Endothelial cell of umbilical vein (primary cell): ENCODE measurements at regions not wholly inside any gene's neighbourhood (a gene's known extent, or its start where the extent isn't known, plus 50 kb on each side); places are given as distances from the start of the nearest gene placed in this dataset.

Experiments used
- BruUV-seq: library from RNA; stranded (reverse); fragments of 400-500 nt; replicated peaks from 2 replicates; lab custom pipeline; 2021; lab: Mats Ljungman, UMichigan
- CTCF ChIA-PET: fragments of 300-600, 350-600 bp; sonication (Branson Sonifier 250); formaldehyde crosslinking; loops from one replicate; lab custom pipeline; 2021; ENCODE audit warnings: antibody characterized with exemption, inconsistent platforms; lab: Charles Lee
- POLR2A ChIA-PET: fragments of 300-600, 350-600 bp; sonication (Branson Sonifier 250); formaldehyde crosslinking; loops from one replicate; lab custom pipeline; 2021; ENCODE audit warnings: antibody characterized with exemption, inconsistent platforms; lab: Charles Lee
- DNase-seq: peaks from one replicate; pipeline ENCODE4 v3.0.0-alpha.2; 2011; ENCODE audit warnings: low read depth, low spot score
- FAIRE-seq: peaks from 2 replicates; lab custom pipeline; 2011; peaks lifted over from hg19 to GRCh38; lab: Jason Lieb, UNC
- H2AFZ ChIP-seq: 2 replicates; pipeline ENCODE4 v1.6.0; 2012; ENCODE audit warnings: low read depth, low read length, control low read depth, inconsistent platforms
- H3K27ac ChIP-seq: 2 replicates; pipeline ENCODE4 v1.5.1; 2011; ENCODE audit warnings: low read depth, mild to moderate bottlenecking, control low read depth, low read length, moderate library complexity; ENCODE audit not compliant: insufficient read depth
- H3K27me3 ChIP-seq, 2 experiments: 2 replicates each; pipeline versions ENCODE4 v1.6.0 to v1.6.1; 2011; ENCODE audit warnings: low read length in 2 of 2, mixed read lengths in 1 of 2; ENCODE audit not compliant: control insufficient read depth in 2 of 2, insufficient read depth in 2 of 2
- H3K36me3 ChIP-seq, 2 experiments: 2 replicates in 1 of 2; 3 replicates in 1 of 2; pipeline ENCODE4 v1.5.1; 2011; ENCODE audit warnings: low read length in 2 of 2, mild to moderate bottlenecking in 1 of 2, moderate library complexity in 1 of 2; ENCODE audit not compliant: control insufficient read depth in 2 of 2, insufficient read depth in 2 of 2; ENCODE audit errors: extremely low read depth in 1 of 2
- H3K4me1 ChIP-seq: 3 replicates; pipeline ENCODE4 v1.5.1; 2011; ENCODE audit warnings: mild to moderate bottlenecking, low read length; ENCODE audit not compliant: control insufficient read depth, insufficient read depth; ENCODE audit errors: extremely low read depth
- H3K4me2 ChIP-seq: 2 replicates; pipeline ENCODE4 v1.6.1; 2011; ENCODE audit warnings: low read length, control low read depth, mixed read lengths; ENCODE audit not compliant: insufficient read depth
- H3K4me3 ChIP-seq, 3 experiments: fragments of 200-600 bp in 1 of 3; sonication (generic), shearing (Covaris generic) in 1 of 3; replicated peaks in 1 of 3; 2 replicates each; pipeline ENCODE4 v1.5.1; 2011 to 2016; ENCODE audit warnings: control low read depth in 3 of 3, low read length in 3 of 3, mild to moderate bottlenecking in 2 of 3, inconsistent platforms in 1 of 3, low read depth in 1 of 3, moderate library complexity in 1 of 3; ENCODE audit not compliant: insufficient read depth in 1 of 3
- H3K79me2 ChIP-seq: 2 replicates; pipeline ENCODE4 v1.6.0; 2012; ENCODE audit warnings: low read length, inconsistent platforms; ENCODE audit not compliant: control insufficient read depth, insufficient read depth
- H3K9ac ChIP-seq: replicated peaks from 2 replicates; pipeline ENCODE3; 2011; ENCODE audit warnings: low read length, control low read depth; ENCODE audit not compliant: insufficient read depth; ENCODE audit errors: extremely low read depth
- H3K9me1 ChIP-seq: replicated peaks from 3 replicates; pipeline ENCODE4 v1.6.0; 2011; ENCODE audit warnings: mild to moderate bottlenecking, low read length; ENCODE audit not compliant: control insufficient read depth, insufficient read depth; ENCODE audit errors: extremely low read depth
- H3K9me3 ChIP-seq: replicated peaks from 2 replicates; pipeline ENCODE4 v1.5.1; 2012; ENCODE audit warnings: low read length, inconsistent platforms; ENCODE audit not compliant: control insufficient read depth, insufficient read depth
- H4K20me1 ChIP-seq: replicated peaks from 2 replicates; pipeline ENCODE3; 2011; ENCODE audit warnings: mild to moderate bottlenecking, low read length; ENCODE audit not compliant: control insufficient read depth, insufficient read depth; ENCODE audit errors: extremely low read depth
- EZH2 ChIP-seq: IDR thresholded peaks from 2 replicates; pipeline ENCODE4 v1.6.1; 2012; ENCODE audit warnings: borderline replicate concordance, low read depth, mild to moderate bottlenecking, moderate library complexity, low read length, inconsistent platforms; ENCODE audit not compliant: severe bottlenecking
- FOS ChIP-seq: IDR thresholded peaks from 2 replicates; pipeline ENCODE4 v1.6.1; 2011; ENCODE audit warnings: mild to moderate bottlenecking, low read length, moderate library complexity, borderline replicate concordance; ENCODE audit not compliant: insufficient read depth
- GATA2 ChIP-seq: IDR thresholded peaks from 2 replicates; pipeline ENCODE4 v1.7.0; 2011; ENCODE audit warnings: low read depth, mild to moderate bottlenecking, moderate library complexity, mixed read lengths, low read length; ENCODE audit not compliant: insufficient read length, insufficient read depth
- JUN ChIP-seq: IDR thresholded peaks from 2 replicates; pipeline ENCODE4 v1.6.1; 2011; ENCODE audit warnings: borderline replicate concordance, low read depth; ENCODE audit not compliant: insufficient read length, insufficient read depth
- MYC ChIP-seq: IDR thresholded peaks from one replicate; pipeline ENCODE4 v1.6.1; 2011; ENCODE audit warnings: mild to moderate bottlenecking, low read depth, low read length
- POLR2A ChIP-seq: IDR thresholded peaks from 2 replicates; pipeline ENCODE4 v1.6.1; 2012; ENCODE audit warnings: low read depth, mild to moderate bottlenecking, control low read depth, low read length
- POLR2AphosphoS5 ChIP-seq: IDR thresholded peaks from 2 replicates; pipeline ENCODE4 v1.6.1; 2012; ENCODE audit warnings: low read depth, mild to moderate bottlenecking, control low read depth, low read length, moderate library complexity; ENCODE audit not compliant: insufficient read depth
- dilution Hi-C: fragments of 300-500 bp; cut with MboI; formaldehyde crosslinking; loops from one replicate; pipeline ENCODE4 v1.15.0; 2019; ENCODE audit warnings: low sequenced_read_pairs; ENCODE audit not compliant: extremely low pct_ligation_motif_present
- intact Hi-C: fragments of 100-400 bp; cut with micrococcal nuclease; formaldehyde crosslinking; loops from one replicate; pipeline ENCODE4 v1.10.0; 2022
- TF ChIP-seq, protein P1 (sequence below), 2 donors: IDR thresholded peaks; 1 replicate in 1 of 2; 2 replicates in 1 of 2; pipeline ENCODE4 v1.5.1; 2011; ENCODE audit warnings: low read length in 2 of 2, mild to moderate bottlenecking in 2 of 2, moderate library complexity in 2 of 2, control low read depth in 1 of 2, inconsistent platforms in 1 of 2, low read depth in 1 of 2; ENCODE audit not compliant: insufficient read depth in 1 of 2; ENCODE audit errors: extremely low read depth in 1 of 2
- TF ChIP-seq, protein P2 (sequence below): IDR thresholded peaks from 2 replicates; pipeline ENCODE4 v1.6.1; 2011; ENCODE audit not compliant: insufficient read depth, insufficient read length

DNA sequence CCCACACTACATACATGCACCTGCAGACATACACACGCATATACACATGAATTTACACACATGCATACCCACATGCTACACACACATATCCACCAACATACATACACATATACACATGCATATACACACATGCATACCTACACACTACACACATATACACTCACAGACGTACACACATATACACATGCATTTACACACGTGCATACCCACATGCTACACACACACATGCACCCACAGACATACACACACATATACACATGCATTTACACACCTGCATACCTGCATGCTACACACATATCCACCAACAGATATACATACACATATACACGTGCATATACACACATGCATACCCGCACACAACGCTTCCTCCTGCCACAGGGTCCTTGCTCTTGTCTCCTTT is 61.2 kb upstream of the SLC25A33 start:
- Histone ChIP-seq H3K4me3 (no peak overlapping the region), H3K9ac (no peak overlapping the region), H2AFZ (no peak overlapping the region), H3K4me2 (no peak overlapping the region), H3K79me2 (no peaks in the 10 kb centered on the region), H3K9me3 (no peaks in the 10 kb centered on the region), H4K20me1 (no peaks in the 10 kb centered on the region), H3K27me3 (no peaks in the 10 kb centered on the region), H3K4me1 (no peaks in the 10 kb centered on the region), H3K9me1 (no peaks in the 10 kb centered on the region), H3K36me3 (no peaks in the 10 kb centered on the region), H3K27ac (no peak overlapping the region)
- dilution Hi-C loops = no loop called here
- FAIRE-seq (no peak), DNase-seq (no peak)
- BruUV-seq = no TSS peak
- TF ChIP-seq JUN (no peak), POLR2AphosphoS5 (no peak), POLR2A (no peak), FOS (no peak), GATA2 (no peak), EZH2 (no peak), MYC (no peak)
- TF ChIP-seq, protein P1, sequence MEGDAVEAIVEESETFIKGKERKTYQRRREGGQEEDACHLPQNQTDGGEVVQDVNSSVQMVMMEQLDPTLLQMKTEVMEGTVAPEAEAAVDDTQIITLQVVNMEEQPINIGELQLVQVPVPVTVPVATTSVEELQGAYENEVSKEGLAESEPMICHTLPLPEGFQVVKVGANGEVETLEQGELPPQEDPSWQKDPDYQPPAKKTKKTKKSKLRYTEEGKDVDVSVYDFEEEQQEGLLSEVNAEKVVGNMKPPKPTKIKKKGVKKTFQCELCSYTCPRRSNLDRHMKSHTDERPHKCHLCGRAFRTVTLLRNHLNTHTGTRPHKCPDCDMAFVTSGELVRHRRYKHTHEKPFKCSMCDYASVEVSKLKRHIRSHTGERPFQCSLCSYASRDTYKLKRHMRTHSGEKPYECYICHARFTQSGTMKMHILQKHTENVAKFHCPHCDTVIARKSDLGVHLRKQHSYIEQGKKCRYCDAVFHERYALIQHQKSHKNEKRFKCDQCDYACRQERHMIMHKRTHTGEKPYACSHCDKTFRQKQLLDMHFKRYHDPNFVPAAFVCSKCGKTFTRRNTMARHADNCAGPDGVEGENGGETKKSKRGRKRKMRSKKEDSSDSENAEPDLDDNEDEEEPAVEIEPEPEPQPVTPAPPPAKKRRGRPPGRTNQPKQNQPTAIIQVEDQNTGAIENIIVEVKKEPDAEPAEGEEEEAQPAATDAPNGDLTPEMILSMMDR (IDR thresholded peaks at IDR 0.05; ENCODE audit: extremely low read depth in 1 of 2, insufficient read depth in 1 of 2, low read depth in 1 of 2, low read length in 2 of 2) = no peak
- TF ChIP-seq, protein P2, sequence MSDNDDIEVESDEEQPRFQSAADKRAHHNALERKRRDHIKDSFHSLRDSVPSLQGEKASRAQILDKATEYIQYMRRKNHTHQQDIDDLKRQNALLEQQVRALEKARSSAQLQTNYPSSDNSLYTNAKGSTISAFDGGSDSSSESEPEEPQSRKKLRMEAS = no peak
- ChIA-PET CTCF (no interaction called here), POLR2A (no interaction called here)
- intact Hi-C loops = no loop called here
